Endothelial cell of umbilical vein (primary cell): ENCODE measurements at regions not wholly inside any gene's neighbourhood (a gene's known extent, or its start where the extent isn't known, plus 50 kb on each side); places are given as distances from the start of the nearest gene placed in this dataset.
"Not testable (repeated sequence)": the region's sequence is repeated elsewhere in the genome, so short reads cannot be mapped to it uniquely, and the experiment has no call there.

Experiments
- BruUV-seq: library from RNA; stranded (reverse); fragments of 400-500 nt; replicated peaks from 2 replicates; lab custom pipeline; 2021; lab: Mats Ljungman, UMichigan
- CTCF ChIA-PET: fragments of 300-600, 350-600 bp; sonication (Branson Sonifier 250); formaldehyde crosslinking; loops from one replicate; lab custom pipeline; 2021; ENCODE audit warnings: antibody characterized with exemption, inconsistent platforms; lab: Charles Lee
- POLR2A ChIA-PET: fragments of 300-600, 350-600 bp; sonication (Branson Sonifier 250); formaldehyde crosslinking; loops from one replicate; lab custom pipeline; 2021; ENCODE audit warnings: antibody characterized with exemption, inconsistent platforms; lab: Charles Lee
- DNase-seq: peaks from one replicate; pipeline ENCODE4 v3.0.0-alpha.2; 2011; ENCODE audit warnings: low read depth, low spot score
- FAIRE-seq: peaks from 2 replicates; lab custom pipeline; 2011; peaks lifted over from hg19 to GRCh38; lab: Jason Lieb, UNC
- H2AFZ ChIP-seq: 2 replicates; pipeline ENCODE4 v1.6.0; 2012; ENCODE audit warnings: low read depth, low read length, control low read depth, inconsistent platforms
- H3K27ac ChIP-seq: 2 replicates; pipeline ENCODE4 v1.5.1; 2011; ENCODE audit warnings: low read depth, mild to moderate bottlenecking, control low read depth, low read length, moderate library complexity; ENCODE audit not compliant: insufficient read depth
- H3K27me3 ChIP-seq, 2 experiments: 2 replicates each; pipeline versions ENCODE4 v1.6.0 to v1.6.1; 2011; ENCODE audit warnings: low read length in 2 of 2, mixed read lengths in 1 of 2; ENCODE audit not compliant: control insufficient read depth in 2 of 2, insufficient read depth in 2 of 2
- H3K36me3 ChIP-seq, 2 experiments: 2 replicates in 1 of 2; 3 replicates in 1 of 2; pipeline ENCODE4 v1.5.1; 2011; ENCODE audit warnings: low read length in 2 of 2, mild to moderate bottlenecking in 1 of 2, moderate library complexity in 1 of 2; ENCODE audit not compliant: control insufficient read depth in 2 of 2, insufficient read depth in 2 of 2; ENCODE audit errors: extremely low read depth in 1 of 2
- H3K4me1 ChIP-seq: 3 replicates; pipeline ENCODE4 v1.5.1; 2011; ENCODE audit warnings: mild to moderate bottlenecking, low read length; ENCODE audit not compliant: control insufficient read depth, insufficient read depth; ENCODE audit errors: extremely low read depth
- H3K4me2 ChIP-seq: 2 replicates; pipeline ENCODE4 v1.6.1; 2011; ENCODE audit warnings: low read length, control low read depth, mixed read lengths; ENCODE audit not compliant: insufficient read depth
- H3K4me3 ChIP-seq, 3 experiments: fragments of 200-600 bp in 1 of 3; sonication (generic), shearing (Covaris generic) in 1 of 3; replicated peaks in 1 of 3; 2 replicates each; pipeline ENCODE4 v1.5.1; 2011 to 2016; ENCODE audit warnings: control low read depth in 3 of 3, low read length in 3 of 3, mild to moderate bottlenecking in 2 of 3, inconsistent platforms in 1 of 3, low read depth in 1 of 3, moderate library complexity in 1 of 3; ENCODE audit not compliant: insufficient read depth in 1 of 3
- H3K79me2 ChIP-seq: 2 replicates; pipeline ENCODE4 v1.6.0; 2012; ENCODE audit warnings: low read length, inconsistent platforms; ENCODE audit not compliant: control insufficient read depth, insufficient read depth
- H3K9ac ChIP-seq: replicated peaks from 2 replicates; pipeline ENCODE3; 2011; ENCODE audit warnings: low read length, control low read depth; ENCODE audit not compliant: insufficient read depth; ENCODE audit errors: extremely low read depth
- H3K9me1 ChIP-seq: replicated peaks from 3 replicates; pipeline ENCODE4 v1.6.0; 2011; ENCODE audit warnings: mild to moderate bottlenecking, low read length; ENCODE audit not compliant: control insufficient read depth, insufficient read depth; ENCODE audit errors: extremely low read depth
- H3K9me3 ChIP-seq: replicated peaks from 2 replicates; pipeline ENCODE4 v1.5.1; 2012; ENCODE audit warnings: low read length, inconsistent platforms; ENCODE audit not compliant: control insufficient read depth, insufficient read depth
- H4K20me1 ChIP-seq: replicated peaks from 2 replicates; pipeline ENCODE3; 2011; ENCODE audit warnings: mild to moderate bottlenecking, low read length; ENCODE audit not compliant: control insufficient read depth, insufficient read depth; ENCODE audit errors: extremely low read depth
- GATA2 ChIP-seq: IDR thresholded peaks from 2 replicates; pipeline ENCODE4 v1.7.0; 2011; ENCODE audit warnings: low read depth, mild to moderate bottlenecking, moderate library complexity, mixed read lengths, low read length; ENCODE audit not compliant: insufficient read length, insufficient read depth
- MYC ChIP-seq: IDR thresholded peaks from one replicate; pipeline ENCODE4 v1.6.1; 2011; ENCODE audit warnings: mild to moderate bottlenecking, low read depth, low read length
- dilution Hi-C: fragments of 300-500 bp; cut with MboI; formaldehyde crosslinking; loops from one replicate; pipeline ENCODE4 v1.15.0; 2019; ENCODE audit warnings: low sequenced_read_pairs; ENCODE audit not compliant: extremely low pct_ligation_motif_present
- intact Hi-C: fragments of 100-400 bp; cut with micrococcal nuclease; formaldehyde crosslinking; loops from one replicate; pipeline ENCODE4 v1.10.0; 2022

DNA sequence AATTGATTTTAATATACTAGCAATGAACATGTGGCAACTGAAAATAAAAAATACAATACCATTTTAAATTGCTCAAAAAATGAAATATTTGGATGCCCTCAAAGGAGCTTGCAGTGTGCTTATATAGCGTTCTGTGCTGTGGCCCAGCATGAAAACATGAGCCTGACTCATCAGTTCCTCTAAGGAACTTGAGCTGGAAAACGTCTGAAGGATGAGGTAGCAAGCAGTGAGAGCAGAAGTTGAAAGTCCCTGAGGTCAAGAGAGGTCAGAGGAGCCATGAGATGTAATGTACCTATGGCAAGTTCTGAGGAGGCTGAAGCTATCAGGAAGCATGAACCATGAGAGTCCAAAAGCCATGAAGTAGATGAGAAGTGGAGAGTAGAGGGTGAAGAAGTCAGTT lies 59.7 kb downstream of the HMGB3 start:
- H3K27ac ChIP-seq: no peak overlapping the region
- FAIRE-seq (no peak), DNase-seq (no peak)
- ChIA-PET CTCF (no interaction called here), POLR2A (no interaction called here)
- H3K36me3 ChIP-seq: no peaks in the 10 kb centered on the region
- TF ChIP-seq GATA2: no peak
- no peak for TF ChIP-seq MYC
- no peak overlapping the region for H3K9ac ChIP-seq
- no peaks in the 10 kb centered on the region for H3K27me3 ChIP-seq
- no peaks in the 10 kb centered on the region for H3K4me1 ChIP-seq
- BruUV-seq: no TSS peak
- no peaks in the 10 kb centered on the region for H3K9me3 ChIP-seq
- intact Hi-C loops: no loop called here
- no peaks in the 10 kb centered on the region for H3K9me1 ChIP-seq
- H3K4me2 ChIP-seq: no peak overlapping the region
- dilution Hi-C loops: no loop called here
- H2AFZ ChIP-seq: no peak overlapping the region
- H4K20me1 ChIP-seq: no peaks in the 10 kb centered on the region
- H3K79me2 ChIP-seq: no peaks in the 10 kb centered on the region
- H3K4me3 ChIP-seq: no peak overlapping the region

DNA sequence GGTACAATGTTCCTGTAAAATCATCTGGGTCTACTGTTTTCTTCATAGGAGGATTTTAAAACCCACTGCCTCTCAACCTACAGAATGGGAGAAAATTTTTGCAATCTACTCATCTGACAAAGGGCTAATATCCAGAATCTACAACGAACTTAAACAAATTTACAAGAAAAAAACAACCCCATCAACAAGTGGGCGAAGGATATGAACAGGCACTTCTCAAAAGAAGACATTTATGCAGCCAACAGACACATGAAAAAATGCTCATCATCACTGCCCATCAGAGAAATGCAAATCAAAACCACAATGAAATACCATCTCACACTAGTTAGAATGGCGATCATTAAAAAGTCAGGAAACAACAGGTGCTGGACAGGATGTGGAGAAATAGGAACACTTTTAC lies 83.2 kb downstream of the HMGB3 start:
- H2AFZ ChIP-seq, H3K9me3 ChIP-seq, H3K36me3 ChIP-seq, intact Hi-C loops, H3K4me3 ChIP-seq, FAIRE-seq, H3K27me3 ChIP-seq, POLR2A ChIA-PET, H3K79me2 ChIP-seq, H3K27ac ChIP-seq, H3K4me2 ChIP-seq, H4K20me1 ChIP-seq, DNase-seq, H3K9ac ChIP-seq, dilution Hi-C loops, H3K9me1 ChIP-seq, H3K4me1 ChIP-seq, BruUV-seq: not testable (repeated sequence)
- CTCF ChIA-PET: interaction anchor here (1.0 kb wide), 1 partner anchor 294 kb away, joined by 3 read pairs; no protein-coding TSS in a partner anchor
